HAP-1 (cell line): ENCODE measurements at regions not wholly inside any gene's neighbourhood (a gene's known extent, or its start where the extent isn't known, plus 50 kb on each side); places are given as distances from the start of the nearest gene placed in this dataset.

ENCODE experiments used
- DNase-seq, 2 experiments: peaks; one replicate each; pipeline ENCODE4 v3.0.0-alpha.2; 2016 to 2020; ENCODE audit warnings: low spot score in 2 of 2
- H3K27me3 ChIP-seq: fragments of 250-450 bp; sonication (Bioruptor Pico); 2 replicates; pipeline ENCODE4 v1.5.1; 2020; ENCODE audit warnings: low read depth, mild to moderate bottlenecking, moderate library complexity
- H3K36me3 ChIP-seq: fragments of 250-450 bp; sonication (Bioruptor Pico); replicated peaks from 2 replicates; pipeline ENCODE4 v1.5.1; 2020; ENCODE audit warnings: mild to moderate bottlenecking
- H3K4me1 ChIP-seq: fragments of 250-450 bp; sonication (Bioruptor Pico); 2 replicates; pipeline ENCODE4 v1.5.1; 2020; ENCODE audit warnings: mild to moderate bottlenecking
- H3K4me3 ChIP-seq: fragments of 250-450 bp; sonication (Bioruptor Pico); 2 replicates; pipeline ENCODE4 v1.5.1; 2020; ENCODE audit warnings: mild to moderate bottlenecking, moderate library complexity
- H3K9me3 ChIP-seq: fragments of 250-450 bp; sonication (Bioruptor Pico); 2 replicates; pipeline ENCODE4 v1.5.1; 2020; ENCODE audit warnings: mild to moderate bottlenecking, moderate library complexity
- in situ Hi-C: fragments of 300-500 bp; cut with MboI; formaldehyde crosslinking; loops from 3 replicates; pipeline ENCODE4 v1.14.3; 2020; ENCODE audit warnings: low sequenced_read_pairs, inconsistent platforms, mixed read lengths

DNA sequence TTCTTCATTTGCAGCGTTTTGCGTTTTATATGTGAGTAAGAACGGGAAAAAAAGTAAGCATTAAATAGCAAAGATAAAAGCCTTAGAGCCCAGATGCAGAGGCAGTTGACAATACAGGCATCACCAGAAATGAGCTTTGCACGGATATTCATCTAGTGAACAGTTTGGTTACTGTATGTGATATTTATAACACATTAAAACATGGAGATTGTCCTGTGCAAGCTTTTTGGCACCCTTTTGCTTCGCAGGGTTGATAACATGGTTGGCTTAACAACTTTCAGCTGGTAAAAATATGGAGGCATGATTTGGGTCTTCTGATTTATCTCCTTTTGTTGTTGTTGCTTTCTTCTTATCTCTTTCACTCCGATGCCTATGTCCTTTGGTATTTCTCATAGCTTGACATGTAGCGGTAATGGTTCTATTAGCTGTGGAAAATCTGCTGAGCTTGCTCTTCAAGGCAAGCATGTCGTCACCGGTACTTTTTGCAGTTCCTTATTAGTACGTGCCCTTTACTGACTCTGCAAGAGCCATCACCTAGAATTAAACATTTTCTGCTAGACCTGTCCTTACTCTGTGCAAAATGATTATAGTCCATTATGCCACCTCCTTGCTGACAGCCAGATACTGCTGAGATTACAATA lies 102.9 kb downstream of the PCDH7 start:
- Histone ChIP-seq H3K27me3 (no peaks in the 10 kb centered on the region), H3K9me3 (no peaks in the 10 kb centered on the region), H3K36me3 (no peaks in the 10 kb centered on the region), H3K4me3 (no peak overlapping the region), H3K4me1 (peaks cover 23% of the 10 kb centered on the region)
- in situ Hi-C loops, result no loop called here
- no peak for DNase-seq

DNA sequence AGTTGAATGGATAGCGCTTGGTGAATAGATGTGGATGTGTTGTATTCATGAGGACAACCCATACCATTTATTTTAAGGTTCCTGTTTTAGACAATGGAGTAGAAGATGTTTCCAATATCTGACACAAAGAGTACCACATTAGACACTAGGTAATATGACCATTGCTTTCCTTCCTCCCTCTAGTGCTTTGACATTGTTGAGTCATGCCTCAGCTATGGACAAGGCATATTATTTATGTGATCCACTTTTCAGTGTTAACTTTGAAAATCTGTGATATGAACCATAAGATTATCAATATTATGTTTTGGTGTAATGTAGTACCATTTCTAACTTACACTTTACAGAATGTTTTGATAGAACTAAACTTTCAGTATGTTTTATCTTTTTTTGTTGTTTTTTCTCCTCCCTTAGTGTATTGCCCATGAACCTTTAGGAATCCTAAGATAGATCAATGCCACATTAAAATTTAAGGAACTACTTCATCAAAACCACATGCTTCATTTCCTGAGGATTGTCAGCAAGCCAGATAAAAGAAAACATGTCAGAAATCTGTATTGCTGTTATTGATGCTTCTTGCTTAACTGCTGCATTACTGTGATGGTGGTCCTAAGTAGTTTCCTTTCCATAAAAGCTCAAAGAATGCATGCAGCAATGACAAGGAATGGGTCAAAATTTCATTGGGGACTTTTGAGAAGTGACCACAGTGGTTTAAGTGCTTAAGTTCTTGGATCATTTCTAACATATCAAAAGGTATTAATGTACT lies 105.0 kb downstream of the PCDH7 start:
- DNase-seq, result no peak
- Histone ChIP-seq H3K36me3 (no peaks in the 10 kb centered on the region), H3K9me3 (no peaks in the 10 kb centered on the region), H3K4me1 (peaks cover 24% of the 10 kb centered on the region), H3K4me3 (no peak overlapping the region), H3K27me3 (no peaks in the 10 kb centered on the region)
- in situ Hi-C loops, result no loop called here

DNA sequence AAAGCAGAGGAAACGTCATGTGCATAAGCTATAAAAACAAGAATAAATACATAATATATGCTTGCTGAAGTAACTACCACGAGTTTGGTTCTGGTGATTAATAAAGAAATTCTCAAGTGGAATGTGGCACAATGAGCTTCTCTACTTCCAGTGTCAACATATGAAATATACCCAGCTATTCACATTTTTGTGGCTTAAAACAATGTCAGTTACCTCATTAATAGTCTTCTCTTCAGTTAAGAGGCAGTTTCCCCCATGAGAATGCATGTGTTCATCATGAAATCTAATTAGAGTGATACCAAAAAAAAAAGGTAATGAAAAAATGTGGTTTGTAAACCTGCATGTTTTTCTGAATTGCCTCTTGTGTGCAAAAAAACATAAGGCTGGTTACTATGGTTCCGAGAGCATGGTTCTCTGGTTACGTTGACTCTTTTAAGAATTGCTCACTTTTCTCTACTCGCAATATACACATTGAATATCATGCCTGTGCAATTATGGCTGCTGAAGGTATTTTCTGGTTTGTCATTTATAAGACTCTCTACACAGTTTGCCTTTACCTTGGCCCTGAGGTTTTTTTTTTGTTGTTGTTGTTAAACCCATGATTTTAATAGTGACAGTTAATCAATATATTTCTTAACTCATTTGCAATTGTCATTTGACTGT lies 108.2 kb downstream of the PCDH7 start:
- Histone ChIP-seq H3K4me1 (peaks cover 19% of the 10 kb centered on the region), H3K27me3 (no peaks in the 10 kb centered on the region), H3K4me3 (no peak overlapping the region), H3K9me3 (no peaks in the 10 kb centered on the region), H3K36me3 (no peaks in the 10 kb centered on the region)
- DNase-seq, result no peak
- in situ Hi-C loops, result no loop called here

DNA sequence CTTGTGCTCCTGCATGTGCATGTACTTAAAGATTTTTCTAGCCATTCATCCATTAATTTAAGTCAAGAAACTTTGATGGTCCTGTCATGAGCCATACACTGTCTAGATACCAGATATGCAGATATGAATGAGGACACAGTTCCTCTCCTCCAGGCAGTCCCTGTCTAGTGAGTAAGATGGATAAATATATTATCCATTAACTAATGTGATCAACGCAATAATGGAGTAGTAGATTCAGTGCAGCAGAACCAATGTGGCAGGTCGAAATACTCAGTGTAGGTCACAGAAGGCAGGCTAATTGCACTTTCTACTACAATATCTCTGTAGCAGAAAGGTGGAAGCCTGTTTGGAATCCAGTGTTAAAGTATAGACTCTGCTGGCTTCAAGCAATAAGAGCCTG lies 112.5 kb downstream of the PCDH7 start:
- no peaks in the 10 kb centered on the region for H3K9me3 ChIP-seq
- no peaks in the 10 kb centered on the region for H3K27me3 ChIP-seq
- in situ Hi-C loops, result no loop called here
- H3K36me3 ChIP-seq, result no peaks in the 10 kb centered on the region
- peaks cover 32% of the 10 kb centered on the region for H3K4me1 ChIP-seq
- no peak overlapping the region for H3K4me3 ChIP-seq
- DNase-seq, result no peak

DNA sequence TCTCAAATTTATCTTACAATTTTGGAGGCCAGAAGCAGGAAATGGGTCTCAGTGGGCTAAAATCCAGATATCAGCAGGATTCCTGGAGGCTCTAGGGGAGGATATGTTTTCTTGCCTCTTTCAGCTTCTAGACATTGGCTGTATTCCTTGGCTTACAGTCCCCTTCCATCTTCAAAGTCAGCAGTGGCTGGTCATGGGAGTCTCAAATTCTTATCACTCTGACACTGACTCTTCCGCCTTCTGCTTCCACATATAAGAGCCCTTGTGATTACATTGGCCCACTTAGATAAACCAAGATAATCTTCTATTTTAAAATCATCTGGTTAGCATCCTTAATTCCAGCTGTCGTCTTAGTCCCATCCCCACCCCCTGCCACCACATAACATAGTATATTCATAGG lies 113.0 kb downstream of the PCDH7 start:
- in situ Hi-C loops, result no loop called here
- no peak for DNase-seq
- no peaks in the 10 kb centered on the region for H3K27me3 ChIP-seq
- H3K4me3 ChIP-seq, result no peak overlapping the region
- H3K36me3 ChIP-seq, result no peaks in the 10 kb centered on the region
- no peaks in the 10 kb centered on the region for H3K9me3 ChIP-seq
- H3K4me1 ChIP-seq, result peaks cover 30% of the 10 kb centered on the region

DNA sequence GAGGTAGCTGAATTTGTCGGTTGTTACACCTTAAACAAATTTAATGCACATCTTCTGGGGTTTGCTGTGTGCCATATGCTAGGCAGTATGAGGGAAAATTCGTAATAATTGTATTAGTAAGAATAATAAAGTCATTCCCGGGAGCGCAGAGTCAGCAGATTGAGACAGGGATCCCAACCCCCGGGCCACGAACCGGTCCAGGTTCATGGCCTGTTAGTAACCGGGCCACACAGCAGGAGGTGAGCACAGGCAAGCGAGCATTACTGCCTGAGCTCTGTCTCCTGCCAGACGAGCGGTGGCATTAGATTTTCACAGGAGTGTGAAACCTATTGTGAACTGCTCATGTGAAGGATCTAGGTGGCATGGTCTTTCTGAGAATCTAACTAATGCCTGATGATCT lies 114.9 kb downstream of the PCDH7 start:
- H3K36me3 ChIP-seq, result no peaks in the 10 kb centered on the region
- in situ Hi-C loops, result no loop called here
- H3K9me3 ChIP-seq, result no peaks in the 10 kb centered on the region
- H3K4me3 ChIP-seq, result no peak overlapping the region
- DNase-seq, result no peak
- H3K27me3 ChIP-seq, result no peaks in the 10 kb centered on the region
- peaks cover 33% of the 10 kb centered on the region for H3K4me1 ChIP-seq

DNA sequence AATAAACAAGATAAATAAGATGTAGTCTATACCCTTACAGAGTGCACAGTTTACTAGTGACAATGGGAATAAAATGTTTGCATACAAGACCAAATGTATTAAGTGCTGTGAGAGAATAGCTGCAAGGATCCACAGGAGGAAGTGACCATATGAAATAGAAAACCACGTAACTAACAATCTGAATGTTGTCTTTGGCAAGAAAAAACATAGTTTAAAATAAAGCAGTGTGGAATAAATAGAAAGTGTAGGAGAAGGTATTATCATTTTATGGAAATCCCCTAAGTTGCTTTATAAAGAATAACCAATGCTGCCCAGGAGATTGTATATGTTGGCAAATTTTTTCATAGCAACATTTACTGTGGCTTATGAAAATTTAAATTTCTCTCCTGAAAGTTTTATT lies 116.1 kb downstream of the PCDH7 start:
- no peak overlapping the region for H3K4me3 ChIP-seq
- H3K9me3 ChIP-seq, result no peaks in the 10 kb centered on the region
- DNase-seq, result no peak
- no peaks in the 10 kb centered on the region for H3K27me3 ChIP-seq
- peaks cover 38% of the 10 kb centered on the region for H3K4me1 ChIP-seq
- in situ Hi-C loops, result no loop called here
- no peaks in the 10 kb centered on the region for H3K36me3 ChIP-seq

DNA sequence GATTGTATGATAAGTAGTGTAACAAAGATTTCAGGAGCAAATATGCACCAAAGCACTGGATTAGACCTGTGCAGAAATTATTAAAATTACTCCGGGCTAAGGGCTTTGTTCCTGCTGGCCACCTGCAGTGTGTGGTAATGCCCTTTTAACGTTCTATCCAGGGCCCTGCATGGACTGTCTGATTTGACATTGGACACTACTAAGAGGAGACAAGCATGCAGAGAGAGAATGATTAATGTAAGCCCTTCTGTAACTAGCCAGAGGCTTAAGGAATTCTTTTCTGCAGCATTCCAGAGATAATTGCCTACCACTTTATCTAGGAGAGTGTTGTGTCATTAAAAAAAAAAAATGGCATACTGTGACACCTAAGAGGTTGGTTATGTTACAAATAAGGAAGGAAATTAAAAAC lies 117.0 kb downstream of the PCDH7 start:
- Histone ChIP-seq H3K4me3 (no peak overlapping the region), H3K4me1 (peaks cover 38% of the 10 kb centered on the region), H3K36me3 (no peaks in the 10 kb centered on the region), H3K27me3 (no peaks in the 10 kb centered on the region), H3K9me3 (no peaks in the 10 kb centered on the region)
- in situ Hi-C loops, result no loop called here
- DNase-seq, result peak; percentile 73 to 97

DNA sequence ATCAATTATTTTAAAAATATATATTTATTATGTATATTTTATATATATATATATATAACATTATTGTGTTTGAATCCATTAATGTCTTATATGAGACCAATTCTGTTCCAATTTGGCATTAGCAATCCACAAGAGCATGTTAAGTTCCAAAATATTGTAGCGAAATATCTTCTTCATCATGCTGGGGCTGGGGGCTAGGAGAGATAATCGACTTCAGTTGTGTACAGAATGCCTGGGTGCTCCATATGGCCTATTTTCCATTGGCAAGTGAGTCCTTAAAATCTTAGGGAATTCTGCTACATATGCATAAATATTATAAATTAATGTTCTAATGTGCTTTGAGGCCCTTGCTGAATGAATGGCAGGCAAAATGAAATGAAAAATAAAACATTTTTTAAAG lies 117.7 kb downstream of the PCDH7 start:
- no peak for DNase-seq
- Histone ChIP-seq H3K4me1 (peaks cover 38% of the 10 kb centered on the region), H3K4me3 (no peak overlapping the region), H3K36me3 (no peaks in the 10 kb centered on the region), H3K9me3 (no peaks in the 10 kb centered on the region), H3K27me3 (no peaks in the 10 kb centered on the region)
- in situ Hi-C loops, result no loop called here

DNA sequence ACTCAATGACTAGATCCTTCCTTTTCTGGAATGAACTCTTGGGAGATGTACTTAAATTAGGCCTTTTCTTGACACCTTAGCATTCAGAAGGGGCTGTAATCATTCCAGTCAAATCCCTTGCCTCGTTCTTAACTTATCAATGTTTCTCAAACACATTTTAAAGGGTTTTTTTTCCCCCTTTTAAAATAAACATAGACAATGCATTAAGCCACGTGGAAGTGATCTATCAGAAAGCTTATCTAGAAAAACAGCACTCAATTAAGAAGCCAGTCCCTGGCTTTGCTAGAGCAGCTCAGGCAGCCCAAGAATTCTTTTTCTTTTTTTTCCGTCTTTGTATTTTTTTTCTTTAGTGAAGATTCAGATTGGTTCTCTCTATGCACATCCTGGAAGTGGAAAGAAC lies 118.2 kb downstream of the PCDH7 start:
- Histone ChIP-seq H3K4me3 (no peak overlapping the region), H3K36me3 (no peaks in the 10 kb centered on the region), H3K27me3 (no peaks in the 10 kb centered on the region), H3K9me3 (no peaks in the 10 kb centered on the region), H3K4me1 (peaks cover 38% of the 10 kb centered on the region)
- in situ Hi-C loops, result no loop called here
- DNase-seq, result no peak

DNA sequence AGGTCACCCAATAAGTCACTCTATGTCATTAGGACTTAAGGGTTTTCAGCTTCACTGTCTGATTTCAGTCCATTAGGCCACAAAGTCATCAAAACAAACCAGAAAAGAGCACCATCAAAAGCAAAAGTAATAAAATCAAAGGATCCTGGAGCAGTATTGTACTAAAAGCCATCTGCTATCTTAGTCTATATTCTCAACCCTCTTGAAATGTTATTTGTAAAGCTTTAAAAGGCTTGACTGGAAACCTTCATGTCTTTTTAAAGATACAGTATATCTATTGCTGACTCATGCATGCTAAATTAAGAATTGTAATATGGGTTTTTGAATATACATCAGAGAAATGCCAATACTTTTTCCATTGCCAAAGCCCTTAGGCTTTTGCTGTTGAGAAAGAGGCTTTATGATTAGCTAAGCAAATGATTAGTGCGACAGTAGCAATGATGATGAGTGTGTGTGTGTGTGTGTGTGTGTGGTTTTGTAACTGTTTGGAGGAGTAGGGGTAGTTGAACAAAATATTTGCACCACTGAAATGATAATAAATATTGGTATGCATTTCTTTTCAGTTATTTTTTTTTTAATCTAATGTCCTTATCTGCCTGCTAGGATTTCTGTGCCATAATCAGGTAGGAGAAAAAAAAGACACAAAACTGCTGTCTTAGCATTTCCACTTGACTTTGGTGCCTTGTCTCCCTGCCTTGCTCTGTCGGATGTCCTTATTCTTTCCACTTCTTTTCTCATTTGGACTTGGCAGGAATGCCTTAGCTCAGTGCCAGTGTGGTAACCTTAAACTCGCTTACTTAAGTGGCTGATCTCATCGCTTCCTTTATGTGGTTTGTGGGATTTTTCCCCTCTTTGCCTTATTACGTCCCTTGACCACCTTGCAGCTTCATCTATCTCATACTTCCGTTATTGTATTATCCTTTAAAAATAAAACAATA lies 119.7 kb downstream of the PCDH7 start:
- Histone ChIP-seq H3K4me1 (peaks cover 38% of the 10 kb centered on the region), H3K27me3 (no peaks in the 10 kb centered on the region), H3K4me3 (no peak overlapping the region), H3K36me3 (no peaks in the 10 kb centered on the region), H3K9me3 (no peaks in the 10 kb centered on the region)
- in situ Hi-C loops, result no loop called here
- no peak for DNase-seq

DNA sequence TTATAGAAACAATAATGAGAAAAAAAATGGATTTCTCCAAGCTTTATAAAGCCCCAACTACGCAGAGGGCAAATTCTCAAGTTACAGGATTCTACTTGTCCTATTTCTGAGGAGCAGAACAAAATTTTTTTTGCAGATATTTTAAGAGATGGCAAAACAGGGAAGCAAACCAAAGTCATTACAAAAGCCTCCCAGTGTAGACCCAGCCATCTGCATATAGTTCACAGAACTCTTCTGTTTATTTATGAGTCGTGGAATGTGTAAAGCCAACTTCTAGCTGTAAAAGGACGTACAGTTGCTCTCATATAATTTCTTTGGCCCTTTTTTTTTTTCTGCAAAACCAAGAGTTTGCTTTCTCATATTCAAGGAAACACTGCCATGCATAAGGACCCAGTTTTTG lies 120.4 kb downstream of the PCDH7 start:
- H3K36me3 ChIP-seq, result no peaks in the 10 kb centered on the region
- no peak overlapping the region for H3K4me3 ChIP-seq
- in situ Hi-C loops, result no loop called here
- peaks cover 38% of the 10 kb centered on the region for H3K4me1 ChIP-seq
- no peaks in the 10 kb centered on the region for H3K9me3 ChIP-seq
- DNase-seq, result no peak
- no peaks in the 10 kb centered on the region for H3K27me3 ChIP-seq

DNA sequence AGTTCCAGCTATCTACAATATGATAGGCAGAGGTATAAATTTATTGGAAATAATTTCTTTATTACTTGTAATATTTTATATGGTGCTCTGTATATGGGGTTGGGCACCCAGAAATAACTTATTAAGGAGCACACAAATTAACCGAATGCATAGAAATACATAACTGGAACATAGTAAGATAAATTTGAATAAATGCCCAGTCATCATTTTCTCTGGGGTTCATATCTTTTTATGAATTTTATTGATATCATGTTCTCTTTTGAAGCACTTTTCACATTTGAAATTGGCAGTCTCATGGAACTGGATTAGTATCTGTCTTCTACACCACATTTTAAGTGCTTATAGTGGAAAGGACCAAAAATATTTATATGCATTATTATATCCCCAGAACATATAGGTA lies 122.0 kb downstream of the PCDH7 start:
- DNase-seq, result no peak
- Histone ChIP-seq H3K4me1 (peaks cover 25% of the 10 kb centered on the region), H3K27me3 (no peaks in the 10 kb centered on the region), H3K36me3 (no peaks in the 10 kb centered on the region), H3K9me3 (no peaks in the 10 kb centered on the region), H3K4me3 (no peak overlapping the region)
- in situ Hi-C loops, result no loop called here
